Spleen (tissue), 7 donors: ENCODE measurements at regions not wholly inside any gene's neighbourhood (a gene's known extent, or its start where the extent isn't known, plus 50 kb on each side); places are given as distances from the start of the nearest gene placed in this dataset.

Source experiments
- POLR2AphosphoS5 ChIP-seq, 3 donors: sonication (generic); formaldehyde crosslinking; IDR thresholded peaks; one replicate each; pipeline ENCODE4 v1.5.1; 2017; ENCODE audit warnings: antibody characterized with exemption in 3 of 3
- TF ChIP-seq, protein P1 (sequence below), 11 experiments: fragments of 200-600 bp in 7 of 11; fragments of 450-650 bp in 4 of 11; sonication (generic) in 4 of 11; IDR thresholded peaks in 8 of 11; conservative IDR thresholded peaks in 3 of 11; 1 replicate in 7 of 11; 2 replicates in 4 of 11; pipeline versions ENCODE4 v1.4.0 to v1.8.0; 2016 to 2021; ENCODE audit warnings: antibody characterized with exemption in 11 of 11, inconsistent platforms in 4 of 11, mild to moderate bottlenecking in 1 of 11
- donor health status: DM: no; HTN: no; CAD: no; lungs with moderate emphysema.
- donor health status: DM: no; HTN: no; CAD: no.
- donor health status: DM: no; HTN: no; CAD: no.

DNA sequence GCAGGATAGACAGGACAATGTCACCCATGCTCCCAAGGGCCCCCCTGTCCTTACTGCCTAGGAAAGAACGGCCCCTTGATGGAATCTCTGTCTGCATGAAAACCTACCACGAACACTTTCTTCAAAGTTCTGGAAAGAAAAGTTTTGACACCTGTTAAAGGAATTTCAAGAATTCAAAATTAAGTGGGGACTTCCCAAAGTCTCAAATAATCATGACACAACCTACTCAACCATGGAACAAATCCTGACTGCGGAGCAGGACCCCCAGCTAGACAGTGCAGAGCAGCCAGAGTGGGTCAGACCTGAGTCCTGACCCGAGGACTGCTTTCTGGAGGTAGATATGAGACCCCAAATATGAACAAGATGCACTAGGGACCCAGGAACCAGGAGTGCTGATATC is 245.3 kb upstream of the NSMCE3 start:
- TF ChIP-seq, protein P1, sequence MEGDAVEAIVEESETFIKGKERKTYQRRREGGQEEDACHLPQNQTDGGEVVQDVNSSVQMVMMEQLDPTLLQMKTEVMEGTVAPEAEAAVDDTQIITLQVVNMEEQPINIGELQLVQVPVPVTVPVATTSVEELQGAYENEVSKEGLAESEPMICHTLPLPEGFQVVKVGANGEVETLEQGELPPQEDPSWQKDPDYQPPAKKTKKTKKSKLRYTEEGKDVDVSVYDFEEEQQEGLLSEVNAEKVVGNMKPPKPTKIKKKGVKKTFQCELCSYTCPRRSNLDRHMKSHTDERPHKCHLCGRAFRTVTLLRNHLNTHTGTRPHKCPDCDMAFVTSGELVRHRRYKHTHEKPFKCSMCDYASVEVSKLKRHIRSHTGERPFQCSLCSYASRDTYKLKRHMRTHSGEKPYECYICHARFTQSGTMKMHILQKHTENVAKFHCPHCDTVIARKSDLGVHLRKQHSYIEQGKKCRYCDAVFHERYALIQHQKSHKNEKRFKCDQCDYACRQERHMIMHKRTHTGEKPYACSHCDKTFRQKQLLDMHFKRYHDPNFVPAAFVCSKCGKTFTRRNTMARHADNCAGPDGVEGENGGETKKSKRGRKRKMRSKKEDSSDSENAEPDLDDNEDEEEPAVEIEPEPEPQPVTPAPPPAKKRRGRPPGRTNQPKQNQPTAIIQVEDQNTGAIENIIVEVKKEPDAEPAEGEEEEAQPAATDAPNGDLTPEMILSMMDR (IDR thresholded peaks at IDR 0.05 in 8 of 11, conservative IDR thresholded peaks at IDR 0.05 in 3 of 11) = no peak
- TF ChIP-seq POLR2AphosphoS5 (IDR thresholded peaks at IDR 0.05) = no peak
